GM18520 (cell line): ENCODE measurements at regions not wholly inside any gene's neighbourhood (a gene's known extent, or its start where the extent isn't known, plus 50 kb on each side); places are given as distances from the start of the nearest gene placed in this dataset.
"Not testable (repeated sequence)": the region's sequence is repeated elsewhere in the genome, so short reads cannot be mapped to it uniquely, and the experiment has no call there.

Experiments
- ATAC-seq: cut with Tn5 transposase; IDR thresholded peaks from one replicate; pipeline ENCODE4 v1.9.1; 2021; ENCODE audit not compliant: unreplicated experiment

DNA sequence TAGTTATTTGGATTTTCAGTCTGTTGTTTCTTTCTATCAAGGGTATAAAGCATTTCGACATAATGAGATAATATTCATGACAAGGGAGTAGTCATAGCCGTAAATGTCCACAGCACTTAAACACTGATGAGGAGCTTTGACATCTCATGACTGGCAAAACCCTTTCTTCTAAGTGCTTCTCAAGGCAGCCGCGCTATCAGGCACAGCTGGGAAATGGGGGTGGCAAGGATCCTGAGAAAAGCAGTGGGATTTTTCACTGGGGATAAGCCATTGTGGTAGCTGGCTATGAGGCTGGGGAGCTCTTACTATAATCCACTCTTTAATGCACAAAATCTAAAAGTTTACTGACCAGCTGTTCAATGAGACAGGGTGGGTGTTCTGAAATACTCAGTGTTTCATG is 493.2 kb upstream of the KLF6 start:
- ATAC-seq: no peak

DNA sequence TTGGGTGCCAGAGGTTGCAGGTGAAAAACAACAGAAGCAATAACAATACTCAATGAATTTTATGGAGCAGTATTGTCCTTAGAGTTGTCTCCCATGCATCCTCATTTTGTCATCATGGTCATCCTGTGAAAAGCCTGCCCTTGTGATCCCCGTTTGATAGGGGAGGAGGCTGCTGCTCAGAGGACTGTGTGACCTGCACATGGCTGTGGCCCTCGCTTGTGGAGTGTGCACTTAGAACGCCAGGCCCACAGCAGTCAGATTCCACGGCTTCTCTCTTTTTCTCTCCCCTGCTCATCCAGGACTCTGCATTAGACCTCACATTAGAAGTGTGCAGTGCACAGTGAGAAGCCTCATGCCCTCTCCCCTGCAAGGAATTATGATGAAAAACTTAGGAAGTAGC is 491.1 kb upstream of the KLF6 start:
- no peak for ATAC-seq

- ATAC-seq: not testable (repeated sequence)
Measured at GRCh38 chr10:4274671-4275070, 489.7 kb upstream of the KLF6 start.

GRCh38 chr10:4271193-4271592 is 486.2 kb upstream of the KLF6 start:
- no peak for ATAC-seq

GRCh38 chr10:4270116-4270515 is 485.1 kb upstream of the KLF6 start:
- ATAC-seq: no peak

DNA sequence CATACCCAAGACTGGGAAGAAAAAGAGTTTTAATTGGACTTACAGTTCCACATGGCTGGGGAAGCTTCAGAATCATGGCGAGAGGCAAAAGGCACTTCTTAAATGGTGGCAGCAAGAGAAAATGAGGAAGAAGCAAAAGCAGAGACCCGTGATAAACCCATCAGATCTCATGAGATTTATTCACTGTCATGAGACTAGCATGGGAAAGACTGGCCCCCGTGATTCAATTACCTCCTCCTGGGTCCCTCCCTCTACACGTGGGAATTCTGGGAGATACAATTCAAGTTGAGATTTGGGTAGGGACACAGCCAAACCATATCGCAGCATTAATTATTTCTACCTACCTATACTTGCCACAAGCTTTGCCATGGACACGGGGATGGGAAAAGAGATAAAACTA is 483.5 kb upstream of the KLF6 start:
- ATAC-seq: not testable (repeated sequence)

DNA sequence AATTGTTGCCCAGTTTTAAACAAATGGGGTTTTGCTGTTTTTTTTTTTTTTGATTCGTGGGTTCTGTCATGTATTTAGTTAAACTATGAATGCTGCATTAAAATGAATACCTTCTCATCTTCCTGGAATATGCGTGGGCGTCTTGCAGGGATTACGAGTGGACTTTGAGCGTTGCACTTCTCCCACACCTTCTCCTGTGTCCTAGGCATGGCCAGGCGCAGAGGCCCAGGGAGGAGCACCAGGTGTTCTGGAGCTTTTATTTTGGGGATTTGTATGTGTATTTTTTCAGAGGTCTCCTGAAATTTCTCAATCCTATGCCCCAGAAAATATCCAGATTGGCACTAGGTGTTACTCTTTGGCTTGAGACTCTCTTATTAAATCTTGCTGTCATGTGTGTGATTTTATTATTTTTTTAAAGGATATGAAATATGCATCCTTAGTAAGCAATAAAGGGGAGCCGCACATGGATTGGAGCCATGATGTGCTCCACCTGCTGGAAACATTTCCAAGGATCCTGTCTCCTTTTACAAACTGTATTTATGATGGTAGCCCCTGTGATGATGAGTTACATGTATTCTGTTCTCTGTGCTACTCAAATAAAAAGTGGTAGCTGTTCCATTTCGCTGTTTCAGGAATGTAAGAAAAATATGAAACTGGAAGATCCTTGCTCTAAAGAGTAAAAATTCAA is 482.2 kb upstream of the KLF6 start:
- ATAC-seq: no peak

DNA sequence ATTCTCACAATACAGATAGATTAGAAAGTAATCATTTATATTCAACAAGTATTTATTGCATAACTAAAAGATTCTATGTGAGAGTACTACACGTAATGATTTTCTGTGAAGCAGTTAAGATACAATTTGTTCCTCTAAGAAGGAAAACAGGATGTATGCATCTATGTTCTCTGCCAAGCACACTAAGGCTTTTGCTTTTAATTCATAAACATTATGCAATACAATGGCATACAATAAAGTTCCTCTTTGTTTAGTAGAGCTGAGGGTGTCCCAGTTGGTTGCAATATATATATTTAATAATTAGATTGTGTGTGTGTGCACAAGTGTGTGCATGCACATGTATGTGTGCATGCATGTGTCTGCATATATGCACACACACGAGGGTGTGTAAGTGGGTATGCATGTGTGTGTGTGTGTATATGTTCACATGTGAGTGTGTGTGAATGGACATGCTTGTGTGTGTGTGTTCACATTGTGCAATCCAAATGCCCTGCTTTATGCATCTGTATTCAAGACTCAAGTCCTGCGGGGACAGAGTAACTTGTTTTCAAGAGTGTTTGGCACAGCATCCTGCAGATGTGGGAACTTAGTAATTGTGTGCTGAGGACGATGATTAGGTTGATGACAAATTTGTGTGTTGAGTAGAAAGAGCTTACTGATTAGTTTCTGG is 481.5 kb upstream of the KLF6 start:
- no peak for ATAC-seq

- ATAC-seq: no peak
Measured at GRCh38 chr10:4265964-4266363, 481.0 kb upstream of the KLF6 start.

GRCh38 chr10:4264209-4264865 is 479.3 kb upstream of the KLF6 start:
- no peak for ATAC-seq

GRCh38 chr10:4263601-4263921 is 478.6 kb upstream of the KLF6 start:
- no peak for ATAC-seq

GRCh38 chr10:4262870-4263600 is 478.0 kb upstream of the KLF6 start:
- ATAC-seq: no peak

DNA sequence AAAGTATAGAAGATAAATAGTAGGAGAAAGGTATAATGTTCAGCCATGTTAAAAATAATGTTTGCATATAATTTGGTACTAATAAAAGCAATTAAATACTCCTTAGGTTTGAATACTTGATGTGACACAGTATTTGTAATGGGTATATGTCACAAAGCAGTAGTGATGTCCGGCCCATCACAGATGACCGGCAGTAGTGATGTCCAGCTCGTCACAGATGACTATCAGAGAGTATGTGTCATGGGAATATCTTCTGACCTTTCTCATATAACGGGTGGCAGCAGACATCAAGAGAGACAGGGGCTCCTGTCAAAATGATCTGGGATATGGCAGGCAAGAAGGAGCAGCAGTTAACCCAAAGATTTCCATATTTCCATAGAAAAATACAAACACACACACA is 477.4 kb upstream of the KLF6 start:
- no peak for ATAC-seq

DNA sequence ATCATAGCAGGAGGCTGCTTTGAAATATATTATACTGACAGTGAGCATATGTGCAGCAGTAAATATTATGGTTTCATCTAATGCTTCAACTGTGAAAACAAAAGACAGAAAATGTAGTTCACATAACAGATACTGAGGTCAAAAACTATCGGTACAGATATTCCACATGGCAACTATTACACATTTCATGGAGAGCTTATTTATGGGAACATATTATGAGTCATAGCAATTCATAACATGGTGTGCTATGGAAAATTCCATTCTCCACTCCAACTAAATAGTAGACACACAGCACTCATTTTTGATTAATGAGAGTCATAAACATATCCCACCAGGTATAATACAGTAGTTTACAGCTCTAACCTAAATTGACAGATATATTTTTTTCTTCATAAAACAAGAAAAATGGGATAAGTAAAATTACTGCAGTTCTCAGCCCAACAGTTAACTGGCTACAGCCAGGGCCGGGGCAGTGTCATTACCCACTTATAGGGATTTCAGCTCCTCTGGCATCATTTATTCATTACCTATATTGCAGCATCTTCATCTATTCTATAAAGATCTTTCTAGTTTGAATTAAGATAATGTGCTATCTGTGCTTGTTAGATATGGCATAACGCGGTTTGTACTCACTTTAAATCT is 475.6 kb upstream of the KLF6 start:
- ATAC-seq: no peak

DNA sequence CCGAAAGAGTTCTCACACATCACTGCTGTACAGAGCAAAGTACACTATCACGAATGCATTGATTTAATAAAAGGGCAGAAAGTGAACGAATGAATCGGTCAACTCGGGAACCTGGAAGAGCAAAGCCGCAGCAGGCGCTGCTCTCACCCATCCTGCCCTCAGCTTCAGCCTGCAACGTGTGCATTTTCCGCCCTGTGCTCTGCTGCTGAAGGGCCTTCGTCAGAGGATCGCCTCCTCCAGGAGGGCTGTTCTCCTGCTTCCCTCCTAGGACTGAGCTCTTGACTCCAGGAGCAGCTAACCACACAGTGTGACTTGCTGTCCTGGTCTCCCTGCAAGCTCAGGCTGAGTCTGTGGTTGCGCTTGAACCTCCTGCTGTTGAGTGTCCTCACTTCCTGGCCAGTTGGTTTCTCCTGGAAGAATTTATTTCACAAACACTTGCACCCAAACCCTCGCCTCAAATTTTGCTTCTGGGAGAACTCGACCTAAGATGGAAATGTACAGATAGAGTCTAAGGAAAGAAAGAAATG is 473.0 kb upstream of the KLF6 start:
- ATAC-seq: no peak

DNA sequence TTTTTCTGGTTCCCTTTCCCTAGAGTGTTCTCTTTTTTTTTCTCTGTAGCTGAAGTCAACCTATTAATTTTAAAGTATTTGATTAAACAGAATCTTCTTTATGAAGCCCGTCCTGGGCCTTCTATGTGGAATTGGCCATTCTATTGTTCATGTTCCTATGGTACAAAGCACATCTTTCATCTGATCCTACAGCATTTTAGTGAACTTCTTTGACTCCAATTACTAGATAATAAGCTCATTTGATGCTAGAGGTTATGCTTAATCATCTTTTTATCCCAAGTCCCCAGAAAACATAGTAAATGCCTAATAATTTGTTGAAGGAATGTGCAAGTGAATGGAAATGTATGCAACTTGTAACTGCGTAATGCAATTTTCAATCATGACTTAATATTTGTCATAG is 472.0 kb upstream of the KLF6 start:
- no peak for ATAC-seq

DNA sequence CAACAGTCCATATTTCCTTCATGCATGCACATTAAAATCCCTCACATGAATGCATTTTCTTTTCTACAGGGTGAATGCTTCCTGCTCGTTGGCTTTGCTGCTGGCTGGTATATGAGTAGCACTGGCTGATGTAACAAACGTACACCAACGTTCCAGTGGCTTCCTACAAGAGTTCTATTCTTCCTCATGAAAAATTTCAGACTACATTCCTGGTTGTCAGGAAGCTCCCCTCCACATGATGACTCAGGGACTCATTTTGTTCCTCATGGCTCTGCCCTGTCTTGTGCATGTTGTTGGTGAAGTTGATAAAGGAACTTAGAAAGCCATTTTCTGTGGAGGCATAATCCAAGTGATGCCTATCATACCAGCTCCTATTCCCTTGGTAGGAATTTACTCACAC is 470.7 kb upstream of the KLF6 start:
- no peak for ATAC-seq

DNA sequence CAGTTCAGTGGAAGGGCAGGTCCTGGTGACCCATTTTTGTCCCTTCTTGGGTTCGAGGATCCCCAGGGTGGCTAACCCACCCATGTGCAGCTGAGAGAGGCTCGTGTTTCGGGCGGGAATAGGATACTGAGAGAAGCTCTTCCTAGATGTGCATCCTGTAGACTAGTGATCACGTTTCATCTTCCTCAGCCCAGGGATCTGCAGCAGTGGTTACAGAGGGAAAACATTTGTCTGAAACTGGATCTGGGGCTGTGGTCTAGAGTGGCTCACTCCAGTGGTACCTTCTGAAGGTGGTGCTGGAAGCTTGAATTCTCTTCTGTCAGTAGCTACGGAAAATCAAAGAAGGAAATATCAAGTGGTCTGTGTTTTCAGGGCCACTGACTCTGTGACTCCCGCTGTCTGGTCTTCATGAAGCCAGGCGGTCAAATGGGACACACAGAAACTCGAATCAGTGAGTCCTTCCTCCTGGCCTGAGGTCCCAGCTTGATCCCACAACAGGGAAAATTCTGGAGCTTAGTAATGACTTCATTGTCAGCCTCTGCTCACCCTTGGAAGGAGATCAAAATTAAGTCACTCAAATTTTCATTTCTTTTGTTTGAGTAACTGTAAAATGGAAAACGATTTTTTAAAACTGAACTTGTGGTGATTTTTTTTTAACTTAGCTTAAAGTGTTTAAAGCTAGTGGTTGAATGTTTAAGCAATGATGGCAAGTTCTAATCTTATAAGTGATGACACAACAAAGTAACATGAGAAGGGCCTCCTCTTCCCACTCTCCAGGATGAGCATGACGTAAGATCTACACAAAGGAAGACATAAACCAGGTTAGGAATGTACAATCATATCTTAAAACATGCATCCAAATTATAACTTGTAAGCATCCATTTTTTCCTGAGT is 469.3 kb upstream of the KLF6 start:
- no peak for ATAC-seq

- ATAC-seq: no peak
Measured at GRCh38 chr10:4252701-4253100, 467.7 kb upstream of the KLF6 start.

DNA sequence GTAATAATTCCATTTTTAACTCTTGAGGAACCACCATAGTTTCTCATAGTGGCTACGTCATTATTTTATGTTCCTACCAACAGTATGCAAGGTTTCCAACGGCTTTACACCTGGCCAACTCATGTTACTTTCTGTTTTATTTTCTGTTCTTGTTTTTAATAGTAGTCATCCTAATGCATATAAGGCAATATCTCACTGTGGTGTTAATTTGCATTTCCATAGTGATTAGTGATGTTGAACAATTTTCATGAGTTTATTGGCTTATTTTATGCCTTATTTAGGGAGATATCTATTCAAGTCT is 465.5 kb upstream of the KLF6 start:
- ATAC-seq: no peak
